DND-41 (cell line): ENCODE measurements at regions not wholly inside any gene's neighbourhood (a gene's known extent, or its start where the extent isn't known, plus 50 kb on each side); places are given as distances from the start of the nearest gene placed in this dataset.

Experiments used
- EZH2 ChIP-seq: IDR thresholded peaks from 3 replicates; pipeline ENCODE4 v1.6.1; 2012; ENCODE audit warnings: borderline replicate concordance, low read depth, mild to moderate bottlenecking, moderate library complexity, low read length, inconsistent platforms; ENCODE audit not compliant: severe bottlenecking
- TF ChIP-seq, protein P1 (sequence below): IDR thresholded peaks from 2 replicates; pipeline ENCODE4 v1.5.1; 2012; ENCODE audit warnings: borderline replicate concordance, low read length, moderate library complexity, mild to moderate bottlenecking; ENCODE audit not compliant: poor library complexity, severe bottlenecking; ENCODE audit errors: extremely low read depth

DNA sequence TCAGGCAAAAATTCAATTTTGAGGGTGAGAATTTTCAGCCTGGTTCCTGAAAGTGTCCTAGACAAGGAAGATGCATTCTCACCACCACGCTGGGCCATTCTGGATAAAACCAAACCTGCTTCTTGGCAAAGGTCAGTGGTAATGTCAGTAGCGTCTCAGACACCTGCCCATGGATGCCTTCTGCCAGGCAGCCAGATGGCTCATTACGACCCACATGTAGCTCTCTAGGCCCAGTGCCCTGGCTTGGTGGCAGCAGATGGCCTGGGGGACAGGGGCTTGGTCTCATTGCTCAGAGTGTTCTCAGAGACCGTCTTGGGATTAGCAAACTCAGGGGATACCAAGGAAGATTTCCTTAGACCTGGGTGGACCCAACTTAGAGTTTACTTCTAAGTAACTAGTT is 105.1 kb downstream of the ARF6 start:
- TF ChIP-seq, protein P1, sequence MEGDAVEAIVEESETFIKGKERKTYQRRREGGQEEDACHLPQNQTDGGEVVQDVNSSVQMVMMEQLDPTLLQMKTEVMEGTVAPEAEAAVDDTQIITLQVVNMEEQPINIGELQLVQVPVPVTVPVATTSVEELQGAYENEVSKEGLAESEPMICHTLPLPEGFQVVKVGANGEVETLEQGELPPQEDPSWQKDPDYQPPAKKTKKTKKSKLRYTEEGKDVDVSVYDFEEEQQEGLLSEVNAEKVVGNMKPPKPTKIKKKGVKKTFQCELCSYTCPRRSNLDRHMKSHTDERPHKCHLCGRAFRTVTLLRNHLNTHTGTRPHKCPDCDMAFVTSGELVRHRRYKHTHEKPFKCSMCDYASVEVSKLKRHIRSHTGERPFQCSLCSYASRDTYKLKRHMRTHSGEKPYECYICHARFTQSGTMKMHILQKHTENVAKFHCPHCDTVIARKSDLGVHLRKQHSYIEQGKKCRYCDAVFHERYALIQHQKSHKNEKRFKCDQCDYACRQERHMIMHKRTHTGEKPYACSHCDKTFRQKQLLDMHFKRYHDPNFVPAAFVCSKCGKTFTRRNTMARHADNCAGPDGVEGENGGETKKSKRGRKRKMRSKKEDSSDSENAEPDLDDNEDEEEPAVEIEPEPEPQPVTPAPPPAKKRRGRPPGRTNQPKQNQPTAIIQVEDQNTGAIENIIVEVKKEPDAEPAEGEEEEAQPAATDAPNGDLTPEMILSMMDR = no peak
- no peak for TF ChIP-seq EZH2
